HepG2 (cell line): ENCODE measurements at regions not wholly inside any gene's neighbourhood (a gene's known extent, or its start where the extent isn't known, plus 50 kb on each side); places are given as distances from the start of the nearest gene placed in this dataset.

Experiments used
- BRCA1 ChIP-seq: sonication (generic); formaldehyde crosslinking; IDR thresholded peaks from 2 replicates; pipeline ENCODE4 v1.4.0; 2020; ENCODE audit warnings: missing genetic modification reagents
- CBX2 ChIP-seq, 2 experiments: fragments of 200-600 bp in 1 of 2; sonication (generic); formaldehyde crosslinking in 1 of 2; IDR thresholded peaks; 2 replicates each; pipeline versions ENCODE4 v1.7.0 to v1.8.1; 2018 to 2022; ENCODE audit warnings: low read depth in 2 of 2, low read length in 1 of 2, mild to moderate bottlenecking in 1 of 2, missing genetic modification reagents in 1 of 2
- CEBPB ChIP-seq: IDR thresholded peaks from 2 replicates; pipeline ENCODE4 v1.6.1; 2011; ENCODE audit warnings: low read depth, low read length, improper control_type of control experiment, borderline replicate concordance
- CREBL2 ChIP-seq: sonication (generic); formaldehyde crosslinking; IDR thresholded peaks from 2 replicates; pipeline ENCODE4 v1.8.1; 2023; ENCODE audit warnings: missing genetic modification reagents, mild to moderate bottlenecking, borderline replicate concordance
- GLI4 ChIP-seq: sonication (generic); formaldehyde crosslinking; IDR thresholded peaks from 2 replicates; pipeline ENCODE4 v1.5.1; 2020; ENCODE audit warnings: missing genetic modification reagents, mild to moderate bottlenecking, moderate library complexity, borderline replicate concordance
- HES4 ChIP-seq: sonication (generic); formaldehyde crosslinking; IDR thresholded peaks from 2 replicates; pipeline ENCODE4 v1.9.0; 2021; ENCODE audit warnings: mild to moderate bottlenecking, missing genetic modification reagents, borderline replicate concordance
- JUNB ChIP-seq: sonication (generic); formaldehyde crosslinking; IDR thresholded peaks from 2 replicates; pipeline ENCODE4 v1.8.0; 2022; ENCODE audit warnings: missing genetic modification reagents, mild to moderate bottlenecking, borderline replicate concordance
- PATZ1 ChIP-seq: sonication (generic); formaldehyde crosslinking; IDR thresholded peaks from 2 replicates; pipeline ENCODE4 v1.4.0; 2020; ENCODE audit warnings: missing genetic modification reagents
- POGK ChIP-seq: sonication (generic); formaldehyde crosslinking; conservative IDR thresholded peaks from 2 replicates; pipeline ENCODE4 v1.8.0; 2022; ENCODE audit warnings: mild to moderate bottlenecking, moderate library complexity, missing genetic modification reagents
- POLR2AphosphoS2 ChIP-seq: IDR thresholded peaks from 2 replicates; pipeline ENCODE4 v1.6.1; 2011; ENCODE audit warnings: low read depth, low read length, improper control_type of control experiment
- PREB ChIP-seq: sonication (generic); formaldehyde crosslinking; IDR thresholded peaks from 2 replicates; pipeline ENCODE4 v1.4.0; 2020; ENCODE audit warnings: missing genetic modification reagents
- TFE3 ChIP-seq: IDR thresholded peaks from 2 replicates; pipeline ENCODE4 v1.6.1; 2016
- ZNF224 ChIP-seq: sonication (generic); formaldehyde crosslinking; IDR thresholded peaks from 2 replicates; pipeline ENCODE4 v1.5.0; 2020; ENCODE audit warnings: mild to moderate bottlenecking, missing genetic modification reagents
- ZNF276 ChIP-seq: sonication (generic); formaldehyde crosslinking; IDR thresholded peaks from 2 replicates; pipeline ENCODE4 v1.4.0; 2020; ENCODE audit warnings: mild to moderate bottlenecking, low read depth, missing genetic modification reagents
- ZNF772 ChIP-seq: sonication (generic); formaldehyde crosslinking; IDR thresholded peaks from 2 replicates; pipeline ENCODE4 v1.5.0; 2020; ENCODE audit warnings: mild to moderate bottlenecking, missing genetic modification reagents
- TF ChIP-seq, protein P1 (sequence below): sonication (generic); formaldehyde crosslinking; IDR thresholded peaks from 2 replicates; pipeline ENCODE4 v1.8.0; 2022; ENCODE audit warnings: missing genetic modification reagents, mild to moderate bottlenecking, moderate library complexity, borderline replicate concordance
- TF ChIP-seq, protein P2 (sequence below): sonication (generic); formaldehyde crosslinking; IDR thresholded peaks from 2 replicates; pipeline ENCODE4 v1.8.0; 2023; ENCODE audit warnings: mild to moderate bottlenecking, missing genetic modification reagents

DNA sequence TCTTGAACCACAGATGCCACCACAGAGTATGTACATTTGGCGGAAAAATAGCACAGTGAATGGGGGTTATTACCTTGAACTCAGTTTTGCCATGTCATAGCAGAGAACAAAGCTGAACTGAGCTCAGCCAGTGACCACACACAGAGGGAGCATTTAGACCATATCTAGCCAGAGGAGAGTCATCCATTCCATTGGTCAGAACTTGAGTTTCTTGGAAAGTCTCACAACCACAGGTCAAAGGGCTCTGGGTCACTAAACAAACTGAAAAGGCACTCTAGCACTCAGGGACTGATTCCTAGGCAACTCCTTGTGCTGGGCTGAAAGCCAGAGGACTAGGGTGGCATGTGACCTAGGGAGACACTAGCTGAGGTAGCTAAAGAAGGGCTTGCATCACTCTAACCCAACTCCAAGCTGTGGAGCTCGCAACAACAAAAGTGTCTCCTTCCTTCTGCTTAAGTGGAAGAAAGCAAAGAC is 239.7 kb upstream of the SEMA3D start (continued):
- TF ChIP-seq, protein P1, sequence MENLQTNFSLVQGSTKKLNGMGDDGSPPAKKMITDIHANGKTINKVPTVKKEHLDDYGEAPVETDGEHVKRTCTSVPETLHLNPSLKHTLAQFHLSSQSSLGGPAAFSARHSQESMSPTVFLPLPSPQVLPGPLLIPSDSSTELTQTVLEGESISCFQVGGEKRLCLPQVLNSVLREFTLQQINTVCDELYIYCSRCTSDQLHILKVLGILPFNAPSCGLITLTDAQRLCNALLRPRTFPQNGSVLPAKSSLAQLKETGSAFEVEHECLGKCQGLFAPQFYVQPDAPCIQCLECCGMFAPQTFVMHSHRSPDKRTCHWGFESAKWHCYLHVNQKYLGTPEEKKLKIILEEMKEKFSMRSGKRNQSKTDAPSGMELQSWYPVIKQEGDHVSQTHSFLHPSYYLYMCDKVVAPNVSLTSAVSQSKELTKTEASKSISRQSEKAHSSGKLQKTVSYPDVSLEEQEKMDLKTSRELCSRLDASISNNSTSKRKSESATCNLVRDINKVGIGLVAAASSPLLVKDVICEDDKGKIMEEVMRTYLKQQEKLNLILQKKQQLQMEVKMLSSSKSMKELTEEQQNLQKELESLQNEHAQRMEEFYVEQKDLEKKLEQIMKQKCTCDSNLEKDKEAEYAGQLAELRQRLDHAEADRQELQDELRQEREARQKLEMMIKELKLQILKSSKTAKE (CRISPR knock-in tag) = no peak
- no peak for TF ChIP-seq HES4
- no peak for TF ChIP-seq CREBL2 (CRISPR knock-in tag)
- no peak for TF ChIP-seq CBX2 (IDR thresholded peaks at IDR 0.05; ENCODE audit: low read depth, low read length)
- TF ChIP-seq CBX2 (CRISPR knock-in tag; IDR thresholded peaks at IDR 0.05; ENCODE audit: low read depth) = no peak
- no peak for TF ChIP-seq ZNF224 (CRISPR knock-in tag)
- no peak for TF ChIP-seq POGK (CRISPR knock-in tag)
- TF ChIP-seq, protein P2, sequence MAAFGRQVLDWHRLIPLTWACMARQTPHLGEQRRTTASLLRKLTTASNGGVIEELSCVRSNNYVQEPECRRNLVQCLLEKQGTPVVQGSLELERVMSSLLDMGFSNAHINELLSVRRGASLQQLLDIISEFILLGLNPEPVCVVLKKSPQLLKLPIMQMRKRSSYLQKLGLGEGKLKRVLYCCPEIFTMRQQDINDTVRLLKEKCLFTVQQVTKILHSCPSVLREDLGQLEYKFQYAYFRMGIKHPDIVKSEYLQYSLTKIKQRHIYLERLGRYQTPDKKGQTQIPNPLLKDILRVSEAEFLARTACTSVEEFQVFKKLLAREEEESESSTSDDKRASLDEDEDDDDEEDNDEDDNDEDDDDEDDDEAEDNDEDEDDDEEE = no peak
- TF ChIP-seq JUNB (CRISPR knock-in tag) = no peak
- TF ChIP-seq TFE3 (CRISPR knock-in tag) = peak; percentile 64
- TF ChIP-seq ZNF772 (CRISPR knock-in tag) = no peak
- TF ChIP-seq POLR2AphosphoS2 = no peak
- TF ChIP-seq ZNF276 (CRISPR knock-in tag) = no peak
- no peak for TF ChIP-seq GLI4 (CRISPR knock-in tag)
- peak; percentile 69; the same call in 1 of the 2 replicates for TF ChIP-seq CEBPB
- no peak for TF ChIP-seq PREB (CRISPR knock-in tag)
- no peak for TF ChIP-seq BRCA1
- TF ChIP-seq PATZ1 (CRISPR knock-in tag) = no peak; the same call in 1 of the 2 replicates
